CD4-positive, alpha-beta T cell (primary cell): ENCODE measurements at regions not wholly inside any gene's neighbourhood (a gene's known extent, or its start where the extent isn't known, plus 50 kb on each side); places are given as distances from the start of the nearest gene placed in this dataset.

ENCODE experiments used
- ATAC-seq: fragments of 200-7000 bp; cut with Tn5 transposase; one replicate; pipeline ENCODE4 v1.10.0; 2022; ENCODE audit warnings: mild to moderate bottlenecking; ENCODE audit not compliant: poor library complexity
- CTCF ChIA-PET: fragments of 350-600 bp; sonication (Branson Sonifier 250); formaldehyde crosslinking; loops from one replicate; lab custom pipeline; 2021; ENCODE audit warnings: antibody characterized with exemption, inconsistent platforms; lab: Charles Lee
- POLR2A ChIA-PET: fragments of 350-600 bp; sonication (Branson Sonifier 250); formaldehyde crosslinking; loops from one replicate; lab custom pipeline; 2021; ENCODE audit warnings: antibody characterized with exemption, inconsistent platforms; lab: Charles Lee
- DNase-seq, 14 experiments: peaks; one replicate each; pipeline ENCODE4 v3.0.0-alpha.2; 2013 to 2020; ENCODE audit warnings: mixed read lengths in 2 of 14
- H3K27ac ChIP-seq, 2 donors: one replicate each; pipeline versions ENCODE4 v1.5.1 to v1.7.0; 2013; ENCODE audit warnings: low read length in 2 of 2, low read depth in 1 of 2, mild to moderate bottlenecking in 1 of 2
- H3K27me3 ChIP-seq, 2 experiments: 1 replicate in 1 of 2; 2 replicates in 1 of 2; pipeline versions ENCODE4 v1.6.1 to v1.7.0; 2013; ENCODE audit warnings: low read length in 2 of 2, control low read depth in 1 of 2, mild to moderate bottlenecking in 1 of 2, moderate library complexity in 1 of 2; ENCODE audit not compliant: insufficient read depth in 2 of 2, control insufficient read depth in 1 of 2
- H3K36me3 ChIP-seq: one replicate; pipeline ENCODE4 v1.6.1; 2013; ENCODE audit warnings: low read length, control low read depth; ENCODE audit not compliant: insufficient read depth
- H3K4me1 ChIP-seq: one replicate; pipeline ENCODE4 v1.6.1; 2013; ENCODE audit warnings: low read length, control low read depth; ENCODE audit not compliant: insufficient read depth
- H3K4me3 ChIP-seq: one replicate; pipeline ENCODE4 v1.5.1; 2013; ENCODE audit warnings: mild to moderate bottlenecking, low read length, moderate library complexity
- H3K9me3 ChIP-seq, 2 experiments: 1 replicate in 1 of 2; 2 replicates in 1 of 2; pipeline versions ENCODE4 v1.6.1 to v1.7.0; 2013; ENCODE audit warnings: low read length in 2 of 2, mild to moderate bottlenecking in 2 of 2, control low read depth in 1 of 2, moderate library complexity in 1 of 2; ENCODE audit not compliant: control insufficient read depth in 1 of 2, insufficient read depth in 1 of 2
- H3K27ac Mint-ChIP-seq: one replicate; pipeline ENCODE4 v1.8.0; 2020; ENCODE audit warnings: mixed read lengths
- H3K27me3 Mint-ChIP-seq: one replicate; pipeline ENCODE4 v1.8.0; 2021; ENCODE audit warnings: mixed read lengths
- H3K36me3 Mint-ChIP-seq: one replicate; pipeline ENCODE4 v1.8.0; 2021; ENCODE audit warnings: low read depth, mixed read lengths
- H3K4me1 Mint-ChIP-seq: one replicate; pipeline ENCODE4 v1.8.0; 2021; ENCODE audit warnings: low read depth, mixed read lengths
- H3K4me3 Mint-ChIP-seq: one replicate; pipeline ENCODE4 v1.8.0; 2020; ENCODE audit warnings: mild to moderate bottlenecking, mixed read lengths
- H3K9me3 Mint-ChIP-seq: one replicate; pipeline ENCODE4 v1.8.0; 2020; ENCODE audit warnings: mixed read lengths
- CTCF ChIP-seq: fragments of 200-600 bp; IDR thresholded peaks from one replicate; pipeline ENCODE4 v1.8.0; 2022; ENCODE audit warnings: antibody characterized with exemption, mild to moderate bottlenecking
- intact Hi-C, 2 experiments: fragments of 100-400 bp; cut with DNase I in 1 of 2; cut with micrococcal nuclease in 1 of 2; formaldehyde crosslinking; loops; one replicate each; pipeline versions ENCODE4 v1.15.1 to v1.9.0; 2023 to 2025; cut with DNase I, micrococcal nuclease

GRCh38 chr21:17428980-17429379 lies 83.9 kb upstream of the CXADR start:
- Mint-ChIP-seq H3K9me3 (no peaks in the 10 kb centered on the region), H3K4me1 (no peaks in the 10 kb centered on the region), H3K4me3 (no peak overlapping the region), H3K36me3 (no peaks in the 10 kb centered on the region), H3K27ac (no peak overlapping the region), H3K27me3 (peaks cover 10% of the 10 kb centered on the region)
- no peak overlapping the region for H3K4me3 ChIP-seq
- ChIA-PET POLR2A (no interaction called here), CTCF (no interaction called here)
- no peaks in the 10 kb centered on the region for H3K36me3 ChIP-seq
- DNase-seq (no peak), ATAC-seq (no peak)
- H3K9me3 ChIP-seq = peaks cover 0 to 7% of the 10 kb centered on the region in 2 experiments
- no peak for TF ChIP-seq CTCF
- intact Hi-C loops = no loop called here
- no peak overlapping the region for H3K27ac ChIP-seq
- no peaks in the 10 kb centered on the region for H3K27me3 ChIP-seq
- no peaks in the 10 kb centered on the region for H3K4me1 ChIP-seq

- Mint-ChIP-seq H3K27ac (no peak overlapping the region), H3K9me3 (no peaks in the 10 kb centered on the region)
Observed at GRCh38 chr21:17429936-17430335, 82.9 kb upstream of the CXADR start.

GRCh38 chr21:17432732-17433057 lies 80.1 kb upstream of the CXADR start:
- DNase-seq (no peak), ATAC-seq (no peak)
- Histone ChIP-seq H3K9me3 (no peaks in the 10 kb centered on the region), H3K36me3 (no peaks in the 10 kb centered on the region), H3K27ac (no peak overlapping the region), H3K4me1 (no peaks in the 10 kb centered on the region), H3K27me3 (no peaks in the 10 kb centered on the region), H3K4me3 (no peak overlapping the region)
- Mint-ChIP-seq H3K36me3 (no peaks in the 10 kb centered on the region), H3K27me3 (peaks cover 11% of the 10 kb centered on the region), H3K4me3 (no peak overlapping the region), H3K4me1 (no peaks in the 10 kb centered on the region), H3K9me3 (no peaks in the 10 kb centered on the region), H3K27ac (no peak overlapping the region)
- POLR2A ChIA-PET = no interaction called here
- CTCF ChIA-PET = no interaction called here
- no peak for TF ChIP-seq CTCF
- intact Hi-C loops = no loop called here

More at GRCh38 chr21:17429936-17430335, 82.9 kb upstream of the CXADR start:
- Histone ChIP-seq H3K27me3 (no peaks in the 10 kb centered on the region), H3K27ac (no peak overlapping the region), H3K9me3 (peaks cover 0 to 6% of the 10 kb centered on the region in 2 experiments), H3K4me3 (no peak overlapping the region), H3K36me3 (no peaks in the 10 kb centered on the region), H3K4me1 (no peaks in the 10 kb centered on the region)
- CTCF ChIA-PET = no interaction called here
- H3K4me1 Mint-ChIP-seq = no peaks in the 10 kb centered on the region
- no peak overlapping the region for H3K4me3 Mint-ChIP-seq
- no peak for DNase-seq
- ATAC-seq = no peak
- TF ChIP-seq CTCF = no peak
- intact Hi-C loops = no loop called here
- H3K36me3 Mint-ChIP-seq = no peaks in the 10 kb centered on the region
- peaks cover 10% of the 10 kb centered on the region for H3K27me3 Mint-ChIP-seq
- POLR2A ChIA-PET = no interaction called here
